Bone marrow (tissue), 2 donors: ENCODE measurements at regions not wholly inside any gene's neighbourhood (a gene's known extent, or its start where the extent isn't known, plus 50 kb on each side); places are given as distances from the start of the nearest gene placed in this dataset.
"Not testable (repeated sequence)": the region's sequence is repeated elsewhere in the genome, so short reads cannot be mapped to it uniquely, and the experiment has no call there.

Experiments
- DNase-seq, 2 donors: peaks; one replicate each; lab custom pipeline; 2025; lab: John Stamatoyannopoulos, UW

- no peak for DNase-seq
Measured at GRCh38 chr2:200173691-200174090, 132.8 kb upstream of the SPATS2L start.

DNA sequence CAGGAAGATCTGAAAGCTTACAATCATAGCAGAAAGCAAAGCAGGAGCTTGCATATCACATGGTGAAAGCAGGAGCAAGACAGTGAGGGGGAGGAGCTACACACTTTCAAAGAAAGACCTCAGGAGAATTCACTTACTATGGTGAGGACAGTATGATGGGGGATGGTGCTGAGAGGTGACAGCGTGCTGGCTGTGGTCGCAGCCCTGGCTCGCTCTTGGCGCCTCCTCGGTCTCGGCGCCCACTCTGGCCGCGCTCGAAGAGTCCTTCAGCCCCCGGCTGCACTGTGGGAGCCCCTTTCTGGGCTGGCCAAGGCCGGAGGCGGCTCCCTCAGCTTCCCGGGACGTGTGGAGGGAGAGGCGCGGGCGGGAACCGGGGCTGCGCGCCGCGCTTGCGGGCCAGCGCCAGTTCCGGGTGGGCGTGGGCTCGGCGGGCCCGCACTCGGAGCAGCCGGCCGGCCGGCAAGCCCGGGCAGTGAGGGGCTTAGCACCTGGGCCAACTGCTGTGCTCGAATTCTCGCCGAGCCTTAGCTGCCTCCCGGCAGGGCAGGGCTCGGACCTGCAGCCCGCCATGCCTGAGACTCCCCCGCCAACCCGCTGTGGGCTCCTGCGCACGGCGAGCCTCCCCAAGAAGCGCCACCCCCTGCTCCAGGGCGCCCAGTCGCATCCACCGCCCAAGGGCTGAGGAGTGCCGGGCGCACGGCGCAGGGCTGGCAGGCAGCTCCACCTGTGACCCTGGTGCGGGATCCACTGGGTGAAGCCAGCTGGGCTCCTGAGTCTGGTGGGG lies 131.9 kb upstream of the SPATS2L start:
- no peak for DNase-seq

- DNase-seq: no peak
Measured at GRCh38 chr2:200177971-200178911, 128.3 kb upstream of the SPATS2L start.

- no peak for DNase-seq
Measured at GRCh38 chr2:200179151-200179550, 127.3 kb upstream of the SPATS2L start.

DNA sequence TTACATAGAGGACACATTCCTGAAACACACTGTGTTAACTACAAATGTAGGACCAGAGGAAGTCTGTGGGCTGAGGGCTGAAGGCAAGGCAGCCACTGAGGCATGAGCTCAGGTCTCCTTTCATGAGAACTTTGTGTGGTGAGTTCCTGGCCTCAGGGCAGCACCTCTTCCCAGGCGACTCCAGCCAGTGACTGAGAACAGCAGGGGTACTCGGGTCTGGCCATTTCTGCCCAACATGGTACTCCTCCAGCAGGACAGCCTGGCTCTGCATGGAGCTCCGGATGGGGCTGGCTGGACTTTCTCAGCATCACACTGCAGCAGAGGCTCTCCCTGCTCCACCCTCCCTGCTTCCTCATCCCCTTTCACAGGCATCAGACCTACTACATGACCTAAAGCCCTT lies 125.5 kb upstream of the SPATS2L start:
- DNase-seq: no peak

GRCh38 chr2:200181755-200182154 lies 124.7 kb upstream of the SPATS2L start:
- no peak for DNase-seq

DNA sequence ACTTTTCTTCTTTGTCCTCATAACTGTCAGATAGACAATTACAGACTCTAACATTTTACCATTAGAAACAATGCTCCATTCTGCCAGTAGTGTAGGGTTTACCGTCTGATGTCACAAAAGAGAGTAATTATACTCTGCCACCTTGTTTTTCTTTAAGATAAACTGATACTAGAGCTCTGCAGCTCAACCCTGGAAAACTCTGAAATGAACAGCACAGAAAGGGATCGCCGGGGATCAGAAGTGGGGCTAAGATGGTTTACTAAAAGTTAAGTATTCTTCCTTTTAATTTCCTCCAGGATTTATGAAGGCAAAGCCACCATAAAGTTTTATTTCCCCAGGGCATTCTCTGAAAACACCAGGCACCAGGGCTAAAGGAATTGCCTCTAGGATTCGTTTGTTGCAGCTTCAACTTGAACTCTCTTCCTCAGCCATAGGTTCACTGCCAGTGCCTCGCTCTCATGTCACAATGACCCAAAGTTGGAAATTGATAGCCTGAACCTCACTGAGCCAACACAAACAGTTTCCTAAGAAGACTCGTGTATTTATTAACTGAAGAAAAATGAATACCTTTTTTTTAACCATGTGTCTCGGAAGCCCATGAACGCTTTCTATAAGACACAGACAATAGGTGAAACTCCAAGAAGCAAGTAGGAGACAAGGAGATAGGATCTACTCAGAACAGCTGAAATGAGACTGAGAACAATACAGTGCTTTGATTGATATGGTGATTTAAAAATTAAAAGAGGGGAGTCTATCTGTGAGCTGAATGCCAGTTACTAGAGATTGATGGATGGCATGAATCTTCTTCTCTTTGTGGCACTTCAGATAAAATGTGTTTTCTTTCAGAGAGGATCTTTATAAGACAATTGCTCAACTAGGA lies 121.5 kb upstream of the SPATS2L start:
- no peak for DNase-seq

- no peak for DNase-seq
Measured at GRCh38 chr2:200185628-200186000, 120.9 kb upstream of the SPATS2L start.

GRCh38 chr2:200186002-200186401 lies 120.5 kb upstream of the SPATS2L start:
- DNase-seq: no peak

GRCh38 chr2:200188876-200189275 lies 117.6 kb upstream of the SPATS2L start:
- no peak for DNase-seq

DNA sequence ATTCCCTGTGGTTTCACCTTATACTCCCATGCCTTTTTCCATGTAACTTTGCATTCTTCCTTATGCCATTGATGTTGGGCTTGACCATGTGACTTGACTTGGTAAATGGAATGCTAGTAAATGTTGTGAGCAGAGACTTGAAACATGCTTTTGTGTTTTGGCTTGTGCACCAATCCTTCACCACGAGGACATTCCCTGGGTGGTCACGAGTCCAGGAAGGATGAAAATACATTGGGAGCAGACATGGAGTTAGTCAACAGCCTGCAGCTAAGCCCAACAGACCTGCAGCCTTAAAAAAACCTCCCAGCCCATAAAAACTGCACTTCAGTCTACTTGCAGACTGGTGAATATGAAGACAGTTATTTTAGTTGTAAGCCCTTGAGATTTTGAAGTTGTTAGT lies 116.5 kb upstream of the SPATS2L start:
- no peak for DNase-seq

GRCh38 chr2:200193331-200193730 lies 113.2 kb upstream of the SPATS2L start:
- DNase-seq: no peak

DNA sequence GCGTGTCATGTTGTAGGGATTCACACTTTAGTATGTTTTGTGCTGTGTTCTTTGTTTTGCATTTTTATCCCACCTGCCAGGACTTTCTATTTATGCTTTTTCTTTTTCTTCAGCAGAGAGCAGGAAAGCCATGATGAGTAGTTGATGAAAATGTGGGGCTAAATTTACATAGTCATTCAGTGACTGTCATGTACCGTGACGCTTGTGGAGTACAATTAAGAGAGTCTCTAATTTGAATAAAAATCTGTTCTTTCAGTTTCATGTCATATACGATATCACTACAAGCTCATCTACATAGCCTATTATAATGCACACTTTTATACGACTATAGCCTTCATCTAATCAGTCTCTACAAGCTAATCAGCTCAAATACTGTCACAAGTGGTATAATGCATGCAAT lies 112.7 kb upstream of the SPATS2L start:
- DNase-seq: no peak

DNA sequence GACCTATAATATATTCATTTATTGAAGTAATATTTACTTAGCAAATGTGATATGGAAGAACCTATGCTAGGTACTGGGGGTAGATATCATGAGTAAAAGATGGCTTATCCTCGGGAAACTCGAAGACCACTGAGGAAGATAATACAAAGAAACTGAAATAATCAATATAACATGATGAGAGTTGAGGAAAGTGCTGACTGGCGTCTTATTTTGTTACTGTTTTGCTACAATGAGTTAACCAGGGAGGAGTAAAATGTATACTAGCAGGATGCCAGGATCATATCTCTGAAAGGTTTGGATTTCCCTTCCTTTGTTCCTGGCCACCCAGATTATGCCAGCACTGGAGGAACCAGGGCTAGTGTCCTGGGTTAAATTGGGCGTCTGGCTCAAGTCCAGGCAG lies 111.7 kb upstream of the SPATS2L start:
- no peak for DNase-seq

DNA sequence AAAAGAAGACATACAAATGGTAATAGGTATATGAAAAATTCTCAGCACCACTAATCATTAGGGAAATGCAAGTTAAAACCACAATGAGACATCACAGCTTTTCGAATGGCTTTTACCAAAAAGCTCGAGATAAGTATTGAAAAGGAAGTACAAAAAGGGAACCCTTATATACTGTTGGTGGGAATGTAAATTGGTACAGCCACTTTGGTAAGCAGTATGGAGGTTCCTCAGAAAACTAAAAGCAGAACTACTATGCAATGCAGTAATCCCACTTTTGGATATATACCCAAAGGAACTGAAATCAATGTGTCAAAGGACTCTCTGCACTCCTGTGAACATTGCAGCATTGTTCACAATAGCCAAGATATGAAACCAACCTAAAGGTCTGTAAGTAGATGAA lies 107.5 kb upstream of the SPATS2L start:
- peak in 1 of 2 donors; percentile 30 for DNase-seq

GRCh38 chr2:200199576-200200263 lies 106.8 kb upstream of the SPATS2L start:
- DNase-seq: no peak

- DNase-seq: not testable (repeated sequence)
Measured at GRCh38 chr2:200201839-200202238, 104.7 kb upstream of the SPATS2L start.

- no peak for DNase-seq
Measured at GRCh38 chr2:200203381-200203827, 103.1 kb upstream of the SPATS2L start.

GRCh38 chr2:200208041-200208440 lies 98.5 kb upstream of the SPATS2L start:
- DNase-seq: no peak

DNA sequence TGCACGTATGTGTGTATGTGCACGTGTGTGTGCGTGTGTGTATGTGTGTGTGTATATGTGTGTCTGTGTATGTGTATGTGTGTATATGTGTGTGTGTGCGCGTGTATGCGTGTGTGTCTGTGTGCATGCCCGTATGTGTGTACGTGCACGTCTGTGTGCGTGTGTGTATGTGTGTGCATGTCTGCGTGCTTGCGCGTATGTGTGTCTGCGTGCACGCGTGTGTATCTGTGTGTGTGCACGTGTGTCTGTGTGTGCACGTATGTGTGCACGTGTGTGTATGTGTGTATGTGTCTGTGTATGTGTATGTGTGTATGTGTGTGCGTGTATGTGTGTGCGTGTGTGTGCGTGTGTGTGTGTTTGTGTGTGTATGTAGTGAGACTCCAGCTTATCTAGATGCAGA lies 97.5 kb upstream of the SPATS2L start:
- DNase-seq: no peak

- DNase-seq: no peak
Measured at GRCh38 chr2:200211643-200212042, 94.8 kb upstream of the SPATS2L start.
